GM19239 (cell line): ENCODE measurements at regions not wholly inside any gene's neighbourhood (a gene's known extent, or its start where the extent isn't known, plus 50 kb on each side); places are given as distances from the start of the nearest gene placed in this dataset.
"Not testable (repeated sequence)": the region's sequence is repeated elsewhere in the genome, so short reads cannot be mapped to it uniquely, and the experiment has no call there.

Experiments used
- DNase-seq: peaks from one replicate; pipeline ENCODE4 v3.0.0; 2011; ENCODE audit warnings: low spot score; ENCODE audit not compliant: insufficient read length
- FAIRE-seq: peaks from 2 replicates; lab custom pipeline; 2011; peaks lifted over from hg19 to GRCh38; lab: Jason Lieb, UNC

DNA sequence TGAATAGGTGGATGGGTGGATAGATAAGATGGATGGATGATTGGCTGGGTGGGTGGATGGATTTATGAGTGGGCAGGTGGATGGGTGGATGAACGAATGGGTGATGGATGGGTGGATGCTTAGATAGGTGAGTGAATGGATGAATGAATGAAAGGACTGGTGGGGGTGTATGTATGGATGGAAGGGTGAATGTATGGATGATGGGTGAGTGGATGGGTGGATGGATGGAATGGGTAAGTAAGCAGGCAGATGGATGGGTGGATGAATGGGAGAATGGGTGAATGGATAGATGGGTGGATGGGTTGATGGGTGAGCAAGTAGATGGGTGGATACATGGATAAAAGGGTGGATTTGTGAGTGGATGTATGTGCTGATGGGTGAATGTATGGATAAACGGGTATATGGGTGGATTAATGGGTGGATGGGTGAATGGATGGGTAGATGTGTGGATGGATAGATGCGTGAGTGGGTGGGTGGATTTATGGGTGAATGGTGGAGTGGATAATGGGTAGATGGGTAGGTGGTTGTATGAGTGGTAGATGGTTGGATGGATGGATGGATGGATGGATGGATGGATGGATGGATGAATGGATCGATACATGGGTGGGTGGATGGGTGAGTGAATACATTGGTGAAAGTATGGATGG, 682.6 kb downstream of the HS3ST4 start:
- DNase-seq (no peak), FAIRE-seq (no peak)

DNA sequence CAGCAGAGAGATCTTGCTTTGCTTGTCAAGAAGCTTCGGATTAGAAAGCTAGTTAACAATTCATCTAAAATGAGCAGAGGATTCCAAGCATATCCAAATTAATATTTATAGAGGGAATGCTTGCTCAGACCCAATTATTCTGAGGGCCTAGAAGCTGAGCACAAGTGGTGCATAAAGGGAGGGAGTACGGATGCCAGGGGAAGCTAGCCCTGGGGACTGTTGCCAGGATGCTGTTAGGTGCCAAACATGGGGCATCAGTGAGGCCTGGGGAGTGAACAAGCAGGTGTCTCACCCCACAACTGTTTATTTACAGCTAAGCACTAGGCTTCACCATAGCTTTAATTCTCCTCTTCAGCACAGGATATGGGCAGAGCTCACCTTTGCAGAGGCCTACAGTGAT, 684.1 kb upstream of the C16orf82 start:
- DNase-seq = no peak
- no peak for FAIRE-seq

DNA sequence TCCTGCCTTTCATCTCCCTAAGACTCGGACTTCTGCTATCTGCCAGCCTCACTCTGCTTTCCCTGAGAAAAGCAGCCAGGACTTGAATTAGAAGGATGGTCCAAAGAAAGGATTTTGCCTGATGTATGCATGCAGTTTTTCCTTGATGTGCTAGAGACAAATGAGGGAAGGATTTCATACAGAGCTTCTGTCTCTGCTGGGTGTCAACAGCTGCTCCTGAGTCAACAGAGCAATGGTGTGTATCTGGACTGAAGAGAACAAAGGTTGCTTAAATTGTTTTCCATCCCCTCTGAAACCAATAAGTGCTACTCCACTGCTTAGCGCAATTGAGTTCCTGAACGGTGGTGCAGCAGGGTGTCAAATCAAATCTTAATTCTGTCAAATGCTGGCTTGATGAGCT, 680.6 kb upstream of the C16orf82 start:
- FAIRE-seq = no peak
- no peak for DNase-seq

DNA sequence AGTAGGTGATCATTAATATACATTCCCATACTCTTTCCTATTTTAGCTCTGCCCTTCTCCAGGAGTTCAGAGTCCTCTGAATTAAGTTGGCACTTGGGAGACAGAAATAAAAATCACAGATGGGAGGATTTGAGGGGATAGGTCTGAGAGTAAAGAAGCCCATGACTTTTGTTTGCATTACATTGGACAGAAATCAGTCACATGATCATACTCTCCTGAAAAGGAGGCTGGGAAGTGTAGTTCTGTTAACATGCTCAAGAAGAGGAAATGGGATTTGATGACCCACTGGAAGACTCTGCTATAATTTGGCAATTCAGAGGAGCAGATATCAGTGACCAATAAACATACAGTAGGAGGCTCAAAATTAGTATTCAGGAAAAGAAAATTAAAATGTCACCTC, 674.9 kb upstream of the C16orf82 start:
- DNase-seq (no peak), FAIRE-seq (no peak)

DNA sequence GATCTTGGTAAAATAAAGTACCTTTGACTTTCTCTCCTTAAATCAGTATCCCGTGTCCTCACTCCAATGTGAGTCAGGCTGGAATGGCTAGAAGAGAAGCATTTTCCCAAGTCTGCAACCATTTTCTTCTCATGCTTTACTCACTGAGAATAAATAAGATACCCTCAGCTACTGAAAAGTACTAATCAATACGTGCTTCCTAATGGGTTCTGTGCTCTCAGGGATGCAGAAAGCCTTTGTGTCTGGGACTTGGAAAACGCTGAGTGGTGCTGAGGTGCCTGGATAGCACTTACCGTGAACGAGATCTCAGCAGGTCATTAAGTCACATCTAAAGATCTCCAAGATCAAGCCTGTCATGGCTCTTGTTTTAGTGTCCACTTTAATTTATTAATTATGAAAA, 672.3 kb upstream of the C16orf82 start:
- DNase-seq = no peak
- FAIRE-seq = no peak

DNA sequence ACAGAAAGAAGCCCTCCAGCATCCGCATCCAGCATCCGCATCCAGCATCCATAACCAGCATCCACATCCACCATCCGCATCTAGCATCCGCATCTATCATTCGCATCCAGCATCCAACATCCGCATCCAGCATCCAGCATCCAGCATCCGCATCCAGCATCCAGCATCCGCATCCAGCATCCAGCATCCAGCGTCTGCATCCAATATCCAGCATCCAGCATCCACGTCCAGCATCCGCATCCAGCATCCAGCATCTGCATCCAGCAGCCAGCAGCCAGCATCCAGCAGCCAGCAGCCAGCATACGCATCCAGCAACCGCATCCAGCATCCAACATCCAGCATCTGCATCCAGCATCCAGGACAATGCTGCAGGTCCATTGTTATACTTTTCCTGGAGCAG, 671.0 kb upstream of the C16orf82 start:
- no peak for DNase-seq
- no peak for FAIRE-seq

DNA sequence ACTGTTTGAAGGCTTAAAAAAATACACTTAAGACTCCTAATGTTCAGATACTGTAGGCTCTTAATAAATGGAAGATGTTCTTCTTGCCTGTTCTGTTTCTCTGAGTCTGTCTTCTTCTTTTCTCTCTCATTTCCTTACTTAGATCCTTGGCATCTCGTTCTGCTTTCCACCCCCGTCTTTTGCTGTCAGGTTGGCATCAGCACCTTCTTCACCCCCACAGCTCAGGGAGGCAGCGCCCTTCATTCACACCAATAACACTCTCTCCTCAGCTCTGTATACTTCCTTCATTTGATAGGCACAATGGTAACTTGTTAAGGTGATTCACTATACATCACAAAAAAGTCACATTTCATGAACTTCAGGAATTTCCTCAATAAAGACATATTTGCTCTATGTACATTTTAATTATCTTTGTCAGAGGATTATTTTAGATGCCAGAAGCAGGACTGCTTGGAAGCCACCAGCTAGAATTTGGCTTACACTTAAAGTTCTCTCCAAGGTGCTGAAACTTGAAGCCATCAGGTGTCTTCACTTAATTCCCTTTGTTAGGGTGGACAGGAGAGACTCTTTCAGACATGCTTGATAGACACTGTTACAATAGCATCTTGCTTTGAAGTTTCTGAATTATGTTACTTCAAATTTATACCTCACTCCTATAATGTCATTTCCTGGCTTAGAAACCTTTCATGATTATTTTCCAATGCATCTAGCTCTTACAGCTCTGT, 670.1 kb upstream of the C16orf82 start:
- FAIRE-seq = no peak
- DNase-seq = no peak

DNA sequence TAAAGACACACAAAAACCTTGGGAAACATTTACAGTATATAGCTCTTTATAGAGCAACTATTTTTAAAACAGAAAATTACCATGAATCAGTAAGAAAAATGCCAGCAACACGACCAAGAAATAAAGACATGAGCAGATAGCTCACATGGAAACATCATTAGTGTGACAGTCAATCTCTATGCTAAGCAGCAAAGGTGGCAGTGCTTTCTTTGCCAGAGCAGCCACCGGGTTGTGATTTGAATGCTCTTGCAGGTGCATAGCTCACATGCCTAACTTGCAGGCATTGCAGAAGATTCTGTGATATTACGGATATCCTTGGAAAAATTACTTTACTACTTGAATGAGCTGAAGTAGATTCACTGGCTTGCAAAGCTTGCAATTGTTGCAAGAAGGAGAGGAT, 652.9 kb upstream of the C16orf82 start:
- DNase-seq (no peak), FAIRE-seq (no peak)

DNA sequence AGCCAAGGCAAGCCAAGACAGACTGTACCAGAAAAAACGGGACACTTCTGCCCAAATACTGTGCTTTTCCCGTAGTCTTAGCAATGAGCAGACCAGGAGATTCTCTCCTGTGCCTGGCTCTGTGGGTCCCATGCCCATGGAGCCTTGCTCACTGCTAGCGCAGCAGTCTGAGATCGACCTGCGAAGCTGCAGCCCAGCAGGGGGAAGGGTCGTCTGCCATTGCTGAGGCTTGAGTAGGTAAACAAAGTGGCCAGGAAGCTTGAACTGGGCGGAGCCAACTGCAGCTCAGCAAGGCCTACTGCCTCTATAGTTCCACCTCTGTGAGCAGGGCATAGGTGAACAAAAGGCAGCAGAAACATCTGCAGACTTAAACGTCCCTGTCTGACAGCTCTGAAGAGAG, 647.3 kb upstream of the C16orf82 start:
- not testable (repeated sequence) for FAIRE-seq, DNase-seq

DNA sequence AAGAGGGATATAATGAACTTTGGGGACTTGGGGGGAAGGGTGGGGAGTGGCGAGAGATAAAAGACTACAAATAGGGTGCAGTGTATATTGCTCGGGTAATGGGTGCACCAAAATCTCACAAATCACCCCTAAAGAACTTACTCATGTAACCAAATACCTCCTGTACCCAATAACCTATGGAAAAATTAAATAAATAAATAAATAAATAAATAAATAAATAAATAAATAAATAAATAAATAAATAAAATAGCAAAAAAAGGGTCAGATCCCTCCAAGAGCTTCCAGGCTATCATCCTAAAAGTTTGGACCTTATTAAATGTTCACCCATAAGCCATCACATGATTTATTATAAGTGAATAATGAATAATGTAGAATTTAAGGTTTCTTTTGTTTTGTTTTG, 636.1 kb upstream of the C16orf82 start:
- no peak for FAIRE-seq
- DNase-seq = no peak

DNA sequence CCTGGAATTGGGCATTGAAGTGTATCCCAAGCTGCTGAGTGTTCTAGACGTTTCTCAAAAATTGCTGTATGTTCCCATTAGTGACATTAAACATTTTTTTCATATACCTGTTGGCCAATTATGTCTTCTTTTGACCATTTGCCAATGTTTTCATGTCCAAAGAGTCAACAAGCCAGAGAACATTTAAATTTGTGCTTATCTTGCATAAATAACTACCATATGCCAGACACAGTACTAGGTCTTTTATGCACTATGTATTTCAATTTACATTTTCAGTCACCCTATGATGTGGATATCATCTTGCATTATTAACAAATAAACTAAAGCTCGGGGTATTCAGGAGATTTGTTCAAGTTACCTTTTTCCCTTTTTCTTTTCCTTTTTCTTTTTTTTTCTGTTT, 632.9 kb upstream of the C16orf82 start:
- FAIRE-seq = no peak
- DNase-seq = no peak

DNA sequence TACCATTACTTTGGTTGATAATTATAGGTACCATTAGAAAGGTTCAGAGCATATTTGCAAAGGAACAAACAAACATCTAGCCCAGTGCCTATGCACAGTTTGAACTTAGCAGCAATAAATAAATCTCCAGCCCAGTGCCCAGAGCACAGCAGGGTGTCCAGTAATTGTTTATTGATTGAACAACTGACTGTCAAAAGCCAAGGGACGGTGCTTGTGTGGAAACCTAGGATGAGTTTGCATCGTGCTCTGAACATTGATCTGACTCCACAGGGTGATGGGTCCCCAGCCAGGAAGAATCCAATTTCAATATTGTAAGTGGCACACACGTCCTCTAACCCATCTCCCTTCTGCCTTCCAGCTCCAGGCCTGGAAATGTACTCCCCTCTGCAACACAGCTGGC, 625.5 kb upstream of the C16orf82 start:
- no peak for FAIRE-seq

DNA sequence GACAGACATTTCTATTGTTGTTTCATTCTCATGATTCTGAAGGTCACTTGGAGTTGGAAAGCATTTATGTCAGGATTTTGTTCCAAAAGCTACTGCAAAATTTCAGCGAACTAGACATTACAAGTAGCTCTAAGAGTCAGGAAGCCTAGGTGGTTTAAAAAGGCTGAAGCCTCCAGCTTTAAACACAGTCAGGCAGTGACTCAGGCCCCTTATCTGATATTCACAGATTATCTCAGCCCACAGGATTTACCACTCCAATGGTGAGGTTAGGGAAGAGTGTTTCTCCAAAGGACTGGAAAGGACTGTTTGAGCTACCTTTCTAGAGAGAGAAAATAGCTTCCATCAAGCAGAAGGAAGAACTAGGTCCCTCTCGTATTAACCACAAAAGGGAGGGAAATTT, 624.4 kb upstream of the C16orf82 start:
- FAIRE-seq = no peak

More for the DNA sequence above, 625.5 kb upstream of the C16orf82 start:
- DNase-seq = no peak

DNA sequence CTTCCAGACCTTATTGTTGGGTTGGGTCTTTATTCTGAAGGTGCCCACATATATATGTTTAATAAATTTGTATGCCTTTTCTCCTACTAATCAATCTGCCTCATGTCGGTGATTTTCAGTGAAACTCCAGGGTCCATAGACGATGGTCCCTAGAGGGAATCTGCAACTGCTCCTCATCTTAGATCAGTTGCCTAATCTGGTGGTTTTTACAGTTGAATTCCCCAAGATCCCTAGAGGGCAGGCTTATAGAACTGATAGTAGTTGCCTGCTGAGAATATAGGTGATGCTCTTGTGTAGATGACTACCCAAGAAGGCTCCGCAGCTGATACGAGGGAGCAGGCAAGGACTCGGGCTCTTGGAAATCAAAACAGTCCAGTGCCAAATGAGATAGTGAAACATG, 619.2 kb upstream of the C16orf82 start:
- no peak for DNase-seq
- no peak for FAIRE-seq

More for the DNA sequence above, 624.4 kb upstream of the C16orf82 start:
- no peak for DNase-seq

DNA sequence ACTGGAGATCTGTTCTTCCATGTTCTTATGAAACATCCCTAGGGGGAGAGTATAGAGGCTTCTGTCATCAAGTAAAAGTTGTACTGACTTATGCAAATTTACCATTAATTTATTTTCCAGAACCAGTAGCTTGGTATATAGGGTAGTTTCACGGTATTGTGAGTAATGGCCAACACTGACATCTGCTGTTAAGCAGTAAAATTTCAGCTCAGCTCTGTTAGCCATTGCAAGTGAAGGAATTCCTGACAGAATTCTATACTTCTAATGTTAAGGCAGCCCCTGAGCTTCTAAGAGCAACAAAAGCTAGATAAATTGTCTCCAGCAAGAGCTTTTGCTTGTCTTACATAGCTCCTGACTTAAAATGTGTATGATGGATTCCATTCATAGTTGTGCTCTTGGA, 613.5 kb upstream of the C16orf82 start:
- DNase-seq (no peak), FAIRE-seq (no peak)

DNA sequence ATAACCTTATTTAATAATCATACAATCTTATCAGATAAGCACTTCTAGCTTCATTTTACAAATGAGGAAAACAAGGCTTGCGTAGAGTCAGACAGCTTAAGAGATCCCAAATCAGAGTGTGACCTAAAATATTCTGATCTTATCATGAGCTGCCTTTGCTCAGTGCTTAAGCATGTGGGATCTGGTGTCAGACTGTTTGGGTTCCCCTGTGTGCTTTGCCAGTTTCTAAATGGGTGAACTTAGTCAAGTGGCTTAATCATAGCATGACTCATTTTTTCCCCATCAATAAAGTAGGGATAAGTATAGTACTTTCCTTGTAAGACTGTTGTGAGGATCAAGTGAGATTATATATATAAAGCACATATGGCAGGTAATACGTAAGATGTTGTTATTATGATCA, 612.6 kb upstream of the C16orf82 start:
- FAIRE-seq (no peak), DNase-seq (no peak)

DNA sequence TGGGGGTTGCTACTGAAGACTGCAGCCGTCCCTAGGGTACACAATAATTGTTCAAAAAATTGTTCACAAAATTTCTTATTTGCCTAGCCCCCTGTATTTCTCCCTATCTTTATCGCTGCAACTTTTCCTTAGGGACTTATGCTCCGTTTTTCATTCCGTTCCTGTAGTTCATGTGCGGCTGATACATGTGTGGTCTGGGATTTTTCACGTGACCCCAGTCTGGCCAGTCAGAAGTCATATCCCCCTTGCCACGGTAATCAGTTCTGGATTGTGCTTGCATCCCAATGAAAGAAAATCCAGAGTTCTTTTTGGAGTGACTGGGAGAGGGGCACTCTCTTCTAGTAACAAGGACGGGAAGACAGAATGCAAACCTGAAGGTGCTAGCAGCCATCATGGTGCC, 610.7 kb upstream of the C16orf82 start:
- DNase-seq (no peak), FAIRE-seq (no peak)

DNA sequence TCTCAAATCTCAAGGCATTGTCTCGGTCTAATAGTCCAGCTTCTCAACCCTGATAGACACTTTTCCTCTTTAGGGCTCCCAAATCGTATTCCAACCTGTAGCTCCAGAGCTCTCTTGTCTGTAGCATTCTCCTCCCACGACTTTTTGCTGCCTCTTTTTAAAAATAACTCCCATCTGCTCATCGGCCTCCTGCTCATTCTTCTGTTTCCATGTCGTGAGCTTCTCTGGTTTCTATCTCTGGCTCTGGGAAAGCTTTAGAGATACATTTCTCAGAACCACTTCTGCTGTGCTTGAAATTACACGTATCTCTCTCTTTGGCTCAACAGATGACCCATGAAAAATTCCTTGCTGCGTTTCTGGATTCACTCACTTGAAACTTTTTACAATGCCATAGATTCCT, 609.6 kb upstream of the C16orf82 start:
- FAIRE-seq (no peak), DNase-seq (no peak)

DNA sequence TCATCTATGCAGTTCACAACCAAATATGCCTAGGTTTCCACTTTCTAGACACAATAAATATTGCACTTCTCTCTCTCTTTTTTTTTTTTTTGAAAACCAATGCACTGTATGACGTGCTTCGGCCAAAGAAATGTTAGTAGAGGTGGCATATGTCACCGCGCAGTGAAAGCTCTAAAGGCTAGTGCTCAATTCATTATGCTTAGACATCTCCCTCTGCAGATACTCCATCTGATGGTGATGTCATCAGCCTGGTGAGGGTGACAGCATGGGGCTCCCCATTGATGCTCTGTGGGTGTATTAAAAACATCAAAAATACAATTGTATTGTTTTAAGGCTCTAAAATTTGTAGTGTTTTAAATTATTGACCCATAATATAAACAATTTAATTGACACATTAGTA, 608.8 kb upstream of the C16orf82 start:
- FAIRE-seq (no peak), DNase-seq (no peak)

DNA sequence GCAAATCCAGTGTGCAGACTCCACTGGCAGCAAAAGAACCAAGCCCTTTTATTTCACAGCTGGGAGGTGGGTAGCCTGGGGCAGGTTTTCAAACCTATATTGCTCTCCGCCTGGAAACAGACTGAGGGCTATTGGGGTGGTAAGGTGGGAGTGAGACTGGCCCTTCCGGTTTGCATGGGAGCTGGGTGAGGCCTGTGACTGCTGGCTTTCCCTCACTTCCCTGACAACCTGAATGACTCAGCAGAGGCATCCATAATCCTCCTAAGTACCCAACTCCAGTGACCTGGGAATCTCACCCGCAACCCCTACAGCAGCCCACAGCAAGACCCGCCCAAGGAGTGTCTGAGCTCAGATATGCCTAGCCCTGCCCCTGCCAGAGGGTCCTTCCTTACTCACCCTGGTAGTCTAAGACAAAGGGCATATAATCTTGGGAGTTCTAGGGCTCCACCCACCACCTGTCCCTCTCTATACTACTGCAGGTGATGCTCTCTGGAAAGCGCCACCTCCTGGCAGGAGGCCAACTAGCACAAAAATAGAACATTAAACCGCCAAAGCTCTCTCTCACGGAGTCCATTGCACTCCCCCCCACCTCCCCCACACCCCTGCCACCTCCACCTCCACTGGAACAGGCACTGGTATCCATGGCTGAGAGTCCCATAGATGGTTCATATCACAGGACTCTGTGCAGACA, 602.0 kb upstream of the C16orf82 start:
- FAIRE-seq = no peak
- no peak for DNase-seq

DNA sequence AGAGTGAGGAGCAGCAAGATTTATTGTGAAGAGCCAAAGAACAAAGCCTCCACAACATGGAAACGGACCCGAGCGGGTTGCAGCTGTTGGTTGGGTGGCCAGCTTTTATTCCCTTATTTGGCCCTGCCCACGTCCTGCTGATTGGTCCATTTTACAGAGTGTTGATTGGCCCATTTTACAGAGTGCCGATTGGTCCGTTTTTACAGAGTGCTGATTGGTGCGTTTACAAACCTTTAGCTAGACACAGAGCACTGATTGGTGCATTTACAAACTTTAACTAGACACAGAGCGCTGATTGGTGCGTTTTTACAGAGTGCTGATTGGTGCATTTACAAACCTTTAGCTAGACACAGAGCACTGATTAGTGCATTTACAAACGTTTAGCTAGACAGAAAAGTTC, 592.3 kb upstream of the C16orf82 start:
- DNase-seq, FAIRE-seq: not testable (repeated sequence)
